PC-9 (cell line): ENCODE measurements at regions not wholly inside any gene's neighbourhood (a gene's known extent, or its start where the extent isn't known, plus 50 kb on each side); places are given as distances from the start of the nearest gene placed in this dataset.

Experiments
- BruUV-seq: library from RNA; stranded (reverse); fragments of 400-500 nt; replicated peaks from 2 replicates; lab custom pipeline; 2021; lab: Mats Ljungman, UMichigan
- CTCF ChIA-PET: fragments of 300-600 bp; sonication (Branson Sonifier 250); formaldehyde crosslinking; loops from one replicate; lab custom pipeline; 2022; ENCODE audit warnings: antibody characterized with exemption; lab: Charles Lee
- POLR2A ChIA-PET: fragments of 300-600 bp; sonication (Branson Sonifier 250); formaldehyde crosslinking; loops from one replicate; lab custom pipeline; 2022; ENCODE audit warnings: antibody characterized with exemption; ENCODE audit not compliant: unreplicated experiment; lab: Charles Lee
- DNase-seq, 2 experiments: peaks; one replicate each; pipeline versions ENCODE4 v3.0.0 to v3.0.0-alpha.2; 2015 to 2022; ENCODE audit warnings: mixed read lengths in 1 of 2
- H2AFZ ChIP-seq: fragments of 200-600 bp; sonication (generic); 2 replicates; pipeline ENCODE4 v1.8.1; 2017; ENCODE audit warnings: antibody characterized with exemption
- H3F3A ChIP-seq: fragments of 200-600 bp; sonication (generic); 2 replicates; pipeline ENCODE4 v1.8.1; 2017; ENCODE audit warnings: antibody characterized with exemption, mild to moderate bottlenecking, low read depth; ENCODE audit not compliant: insufficient read depth
- H3K27ac ChIP-seq: fragments of 200-600 bp; sonication (generic); 2 replicates; pipeline ENCODE4 v1.6.1; 2016; ENCODE audit warnings: mixed run types
- H3K27me3 ChIP-seq: fragments of 200-600 bp; sonication (generic); 2 replicates; pipeline ENCODE4 v1.6.1; 2016; ENCODE audit warnings: low read depth, mixed run types; ENCODE audit not compliant: insufficient read depth
- H3K36me3 ChIP-seq: fragments of 200-600 bp; sonication (generic); 2 replicates; pipeline ENCODE4 v1.6.1; 2016; ENCODE audit warnings: low read depth, mixed run types
- H3K4me1 ChIP-seq: fragments of 200-600 bp; sonication (generic); replicated peaks from 2 replicates; pipeline ENCODE4 v1.6.1; 2016; ENCODE audit warnings: mixed run types; ENCODE audit not compliant: insufficient read depth
- H3K4me2 ChIP-seq: fragments of 200-600 bp; sonication (generic); 2 replicates; pipeline ENCODE4 v1.6.1; 2017; ENCODE audit warnings: mixed run types
- H3K4me3 ChIP-seq: fragments of 200-600 bp; sonication (generic); 2 replicates; pipeline ENCODE4 v1.6.1; 2016; ENCODE audit warnings: mixed run types
- H3K79me2 ChIP-seq: fragments of 200-600 bp; sonication (generic); 2 replicates; pipeline ENCODE4 v1.6.1; 2017; ENCODE audit warnings: low read depth, mixed run types
- H3K9me2 ChIP-seq: fragments of 200-600 bp; sonication (generic); 2 replicates; pipeline ENCODE4 v1.8.1; 2017; ENCODE audit warnings: mild to moderate bottlenecking; ENCODE audit not compliant: insufficient read depth
- H3K9me3 ChIP-seq: fragments of 200-600 bp; sonication (generic); 2 replicates; pipeline ENCODE4 v1.8.1; 2016; ENCODE audit warnings: low read depth; ENCODE audit not compliant: insufficient read depth
- H4K20me1 ChIP-seq: fragments of 200-600 bp; sonication (generic); 2 replicates; pipeline ENCODE4 v1.8.1; 2017; ENCODE audit not compliant: insufficient read depth
- EZH2 ChIP-seq: fragments of 200-600 bp; sonication (generic); IDR thresholded peaks from 2 replicates; pipeline ENCODE4 v1.8.0; 2017; ENCODE audit warnings: antibody characterized with exemption, low read depth
- intact Hi-C: fragments of 100-400 bp; cut with micrococcal nuclease; formaldehyde crosslinking; loops from one replicate; pipeline ENCODE4 v1.10.0; 2022; ENCODE audit not compliant: unreplicated experiment
- TF ChIP-seq, protein P1 (sequence below): fragments of 200-600 bp; sonication (generic); conservative IDR thresholded peaks from 2 replicates; pipeline ENCODE4 v1.6.1; 2017; ENCODE audit warnings: mixed run types, antibody characterized with exemption, mild to moderate bottlenecking, moderate library complexity

DNA sequence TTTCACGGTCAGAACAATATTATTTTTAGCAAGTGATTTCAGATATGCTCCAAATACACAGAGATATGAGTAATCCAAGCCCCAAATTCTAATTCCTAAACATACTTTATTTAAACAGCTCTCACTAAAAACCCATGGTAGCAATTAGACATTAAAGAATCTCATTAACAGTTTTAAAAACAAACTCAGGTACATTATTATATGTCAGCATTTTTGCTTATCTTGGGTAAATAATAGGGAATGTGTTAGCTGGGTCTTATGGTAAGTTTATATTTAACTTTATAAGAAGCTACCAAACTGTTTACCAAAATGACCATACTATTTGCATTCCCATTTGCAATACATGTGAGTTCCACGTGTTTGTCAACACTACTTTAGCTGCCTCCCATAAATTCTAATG, 511.1 kb downstream of the HTR1A start:
- CTCF ChIA-PET: no interaction called here
- no peaks in the 10 kb centered on the region for H3K27me3 ChIP-seq
- H3K36me3 ChIP-seq: no peaks in the 10 kb centered on the region
- no peak overlapping the region for H3K4me3 ChIP-seq
- intact Hi-C loops: no loop called here
- H3K27ac ChIP-seq: no peak overlapping the region
- no peaks in the 10 kb centered on the region for H3K79me2 ChIP-seq
- H3F3A ChIP-seq: no peaks in the 10 kb centered on the region
- no peak overlapping the region for H2AFZ ChIP-seq
- no peak for DNase-seq
- no TSS peak for BruUV-seq
- H3K4me2 ChIP-seq: no peak overlapping the region
- no peaks in the 10 kb centered on the region for H3K9me3 ChIP-seq
- no peaks in the 10 kb centered on the region for H4K20me1 ChIP-seq
- POLR2A ChIA-PET: no interaction called here
- H3K9me2 ChIP-seq: no peaks in the 10 kb centered on the region
- no peaks in the 10 kb centered on the region for H3K4me1 ChIP-seq
- TF ChIP-seq EZH2: no peak
- TF ChIP-seq, protein P1, sequence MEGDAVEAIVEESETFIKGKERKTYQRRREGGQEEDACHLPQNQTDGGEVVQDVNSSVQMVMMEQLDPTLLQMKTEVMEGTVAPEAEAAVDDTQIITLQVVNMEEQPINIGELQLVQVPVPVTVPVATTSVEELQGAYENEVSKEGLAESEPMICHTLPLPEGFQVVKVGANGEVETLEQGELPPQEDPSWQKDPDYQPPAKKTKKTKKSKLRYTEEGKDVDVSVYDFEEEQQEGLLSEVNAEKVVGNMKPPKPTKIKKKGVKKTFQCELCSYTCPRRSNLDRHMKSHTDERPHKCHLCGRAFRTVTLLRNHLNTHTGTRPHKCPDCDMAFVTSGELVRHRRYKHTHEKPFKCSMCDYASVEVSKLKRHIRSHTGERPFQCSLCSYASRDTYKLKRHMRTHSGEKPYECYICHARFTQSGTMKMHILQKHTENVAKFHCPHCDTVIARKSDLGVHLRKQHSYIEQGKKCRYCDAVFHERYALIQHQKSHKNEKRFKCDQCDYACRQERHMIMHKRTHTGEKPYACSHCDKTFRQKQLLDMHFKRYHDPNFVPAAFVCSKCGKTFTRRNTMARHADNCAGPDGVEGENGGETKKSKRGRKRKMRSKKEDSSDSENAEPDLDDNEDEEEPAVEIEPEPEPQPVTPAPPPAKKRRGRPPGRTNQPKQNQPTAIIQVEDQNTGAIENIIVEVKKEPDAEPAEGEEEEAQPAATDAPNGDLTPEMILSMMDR: no peak

DNA sequence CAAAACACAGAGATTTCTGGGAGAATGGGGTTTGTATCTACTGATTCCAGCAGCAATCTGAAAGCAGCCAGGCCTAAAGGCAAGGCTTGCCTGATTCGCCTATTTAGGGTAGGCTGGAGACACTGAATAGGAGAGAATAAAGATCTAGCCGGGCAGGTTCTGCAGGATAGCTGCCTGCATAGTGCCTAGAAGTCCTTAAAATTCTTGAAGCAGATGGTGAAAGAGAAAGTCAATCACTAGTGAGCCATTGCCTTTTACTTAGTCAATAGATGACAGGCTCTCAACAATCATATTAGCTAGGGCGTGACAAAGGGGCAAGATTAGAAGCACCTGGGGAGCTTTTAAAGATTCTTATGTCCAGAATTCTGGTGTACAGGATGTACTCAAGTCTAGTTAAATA, 522.7 kb downstream of the HTR1A start:
- ChIA-PET POLR2A (no interaction called here), CTCF (no interaction called here)
- Histone ChIP-seq H3K4me1 (no peaks in the 10 kb centered on the region), H3K9me2 (no peaks in the 10 kb centered on the region), H3K4me2 (no peak overlapping the region), H2AFZ (no peak overlapping the region), H3K9me3 (no peaks in the 10 kb centered on the region), H4K20me1 (no peaks in the 10 kb centered on the region), H3K27ac (no peak overlapping the region), H3K79me2 (no peaks in the 10 kb centered on the region), H3K27me3 (no peaks in the 10 kb centered on the region), H3F3A (no peaks in the 10 kb centered on the region), H3K36me3 (no peaks in the 10 kb centered on the region), H3K4me3 (no peak overlapping the region)
- TF ChIP-seq EZH2: no peak
- TF ChIP-seq, protein P1: no peak
- intact Hi-C loops: no loop called here
- BruUV-seq: no TSS peak
- DNase-seq: no peak

DNA sequence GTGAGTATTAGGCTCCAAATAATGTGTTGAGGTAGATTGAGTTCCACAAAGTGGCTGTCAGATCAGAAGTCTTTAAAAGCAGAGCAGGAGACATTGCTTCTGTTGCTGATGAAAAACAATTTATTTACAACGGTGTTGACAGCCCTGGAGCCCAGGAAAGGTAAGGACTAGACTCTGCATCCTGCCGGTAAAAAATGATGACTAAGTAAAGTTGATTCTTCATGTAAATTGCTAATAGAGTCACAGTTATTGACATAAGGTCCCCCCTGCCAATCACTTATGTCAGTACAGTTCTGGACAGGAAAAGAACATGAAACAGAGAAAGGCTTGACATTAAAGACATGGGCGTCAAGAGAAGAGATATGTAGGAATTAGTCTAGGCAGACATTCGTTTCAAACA, 552.5 kb downstream of the HTR1A start:
- H3K36me3 ChIP-seq: no peaks in the 10 kb centered on the region
- no peaks in the 10 kb centered on the region for H4K20me1 ChIP-seq
- no peak for DNase-seq
- no peak for TF ChIP-seq EZH2
- TF ChIP-seq, protein P1: no peak
- H3F3A ChIP-seq: no peaks in the 10 kb centered on the region
- H3K27me3 ChIP-seq: no peaks in the 10 kb centered on the region
- POLR2A ChIA-PET: no interaction called here
- no peaks in the 10 kb centered on the region for H3K9me3 ChIP-seq
- intact Hi-C loops: no loop called here
- no peak overlapping the region for H3K4me2 ChIP-seq
- H3K9me2 ChIP-seq: no peaks in the 10 kb centered on the region
- H3K4me3 ChIP-seq: no peak overlapping the region
- H3K27ac ChIP-seq: no peak overlapping the region
- no peak overlapping the region for H2AFZ ChIP-seq
- H3K4me1 ChIP-seq: no peaks in the 10 kb centered on the region
- no peaks in the 10 kb centered on the region for H3K79me2 ChIP-seq
- BruUV-seq: no TSS peak
- CTCF ChIA-PET: no interaction called here
